DOHH2 (cell line): ENCODE measurements at regions not wholly inside any gene's neighbourhood (a gene's known extent, or its start where the extent isn't known, plus 50 kb on each side); places are given as distances from the start of the nearest gene placed in this dataset.

ENCODE experiments used
- H3F3A ChIP-seq: fragments of 200-600 bp; sonication (generic), shearing (Covaris generic); 2 replicates; pipeline ENCODE4 v1.6.0; 2016; ENCODE audit warnings: antibody characterized with exemption, mild to moderate bottlenecking; ENCODE audit not compliant: control insufficient read depth, insufficient read depth
- H3K27ac ChIP-seq: fragments of 200-600 bp; sonication (generic); 2 replicates; pipeline ENCODE4 v1.5.1; 2014; ENCODE audit warnings: low read depth, mild to moderate bottlenecking, low read length, moderate library complexity
- H3K27me3 ChIP-seq: fragments of 200-600 bp; sonication (generic); 2 replicates; pipeline ENCODE4 v1.6.1; 2014; ENCODE audit warnings: mild to moderate bottlenecking, low read length, mixed read lengths; ENCODE audit not compliant: control insufficient read depth
- H3K36me3 ChIP-seq: fragments of 200-600 bp; sonication (generic); 2 replicates; pipeline ENCODE4 v1.6.1; 2014; ENCODE audit warnings: mild to moderate bottlenecking, low read length, moderate library complexity, mixed read lengths; ENCODE audit not compliant: control insufficient read depth
- H3K4me1 ChIP-seq: fragments of 200-600 bp; sonication (generic); 2 replicates; pipeline ENCODE4 v1.6.1; 2014; ENCODE audit warnings: mild to moderate bottlenecking, low read length, mixed read lengths; ENCODE audit not compliant: control insufficient read depth
- H3K4me2 ChIP-seq: fragments of 200-600 bp; sonication (generic); 2 replicates; pipeline ENCODE4 v1.6.0; 2014; ENCODE audit warnings: mild to moderate bottlenecking, low read length, moderate library complexity
- H3K4me3 ChIP-seq: fragments of 200-600 bp; sonication (generic); 2 replicates; pipeline ENCODE4 v1.5.1; 2014; ENCODE audit warnings: mild to moderate bottlenecking, low read length, mixed read lengths
- H3K79me2 ChIP-seq: fragments of 200-600 bp; sonication (generic); 2 replicates; pipeline ENCODE4 v1.6.1; 2014; ENCODE audit warnings: mild to moderate bottlenecking, low read length, mixed read lengths; ENCODE audit not compliant: control insufficient read depth
- H3K9me2 ChIP-seq: fragments of 200-600 bp; sonication (generic); replicated peaks from 2 replicates; pipeline ENCODE4 v1.6.1; 2014; ENCODE audit warnings: mild to moderate bottlenecking, low read length, mixed read lengths; ENCODE audit not compliant: control insufficient read depth
- H3K9me3 ChIP-seq: fragments of 200-600 bp; sonication (generic); 2 replicates; pipeline ENCODE4 v1.6.1; 2014; ENCODE audit warnings: antibody characterized with exemption, low read length, mixed read lengths; ENCODE audit not compliant: control insufficient read depth, insufficient read depth
- H4K20me1 ChIP-seq: fragments of 200-600 bp; sonication (generic); 2 replicates; pipeline ENCODE4 v1.6.0; 2014; ENCODE audit warnings: low read depth, mild to moderate bottlenecking, antibody characterized with exemption, low read length, moderate library complexity; ENCODE audit not compliant: control insufficient read depth, insufficient read depth
- CTCF ChIP-seq: fragments of 200-600 bp; sonication (generic); IDR thresholded peaks from one replicate; pipeline ENCODE4 v1.5.1; 2014; ENCODE audit warnings: antibody characterized with exemption, mild to moderate bottlenecking, low read depth, low read length; ENCODE audit not compliant: poor library complexity, severe bottlenecking
- EZH2phosphoT487 ChIP-seq: fragments of 200-600 bp; sonication (generic); IDR thresholded peaks from 2 replicates; pipeline ENCODE4 v1.6.1; 2017; ENCODE audit warnings: borderline replicate concordance, mild to moderate bottlenecking, antibody characterized with exemption, low read length, moderate library complexity, mixed read lengths

- H3K79me2 ChIP-seq: no peaks in the 10 kb centered on the region
- no peaks in the 10 kb centered on the region for H3K36me3 ChIP-seq
- H3K9me2 ChIP-seq: no peaks in the 10 kb centered on the region
- H3K27ac ChIP-seq: no peak overlapping the region
- H3K9me3 ChIP-seq: no peaks in the 10 kb centered on the region
- H3F3A ChIP-seq: no peaks in the 10 kb centered on the region
- H4K20me1 ChIP-seq: no peaks in the 10 kb centered on the region
- TF ChIP-seq EZH2phosphoT487 (no peak), CTCF (no peak)
- no peaks in the 10 kb centered on the region for H3K4me1 ChIP-seq
- no peak overlapping the region for H3K4me3 ChIP-seq
- peaks cover 4% of the 10 kb centered on the region; the same call in 1 of the 2 replicates for H3K27me3 ChIP-seq
- H3K4me2 ChIP-seq: no peak overlapping the region
Observed at GRCh38 chr10:118922972-118923371, 106.5 kb upstream of the NANOS1 start.

GRCh38 chr10:118924493-118924892, 105.0 kb upstream of the NANOS1 start:
- TF ChIP-seq CTCF: no peak
- no peak for TF ChIP-seq EZH2phosphoT487
- no peaks in the 10 kb centered on the region for H3K9me3 ChIP-seq
- H3K9me2 ChIP-seq: no peaks in the 10 kb centered on the region
- H3K4me3 ChIP-seq: no peak overlapping the region
- H3F3A ChIP-seq: no peaks in the 10 kb centered on the region
- H3K4me1 ChIP-seq: no peaks in the 10 kb centered on the region
- no peaks in the 10 kb centered on the region for H3K36me3 ChIP-seq
- H3K27ac ChIP-seq: no peak overlapping the region
- no peaks in the 10 kb centered on the region for H4K20me1 ChIP-seq
- H3K27me3 ChIP-seq: peaks cover 4% of the 10 kb centered on the region; the same call in 1 of the 2 replicates
- no peak overlapping the region for H3K4me2 ChIP-seq
- H3K79me2 ChIP-seq: no peaks in the 10 kb centered on the region

- Histone ChIP-seq H3K4me3 (no peak overlapping the region), H3K4me2 (no peak overlapping the region), H3K27me3 (peaks cover 4% of the 10 kb centered on the region; the same call in 1 of the 2 replicates), H3K79me2 (no peaks in the 10 kb centered on the region), H4K20me1 (no peaks in the 10 kb centered on the region), H3F3A (no peaks in the 10 kb centered on the region), H3K4me1 (no peaks in the 10 kb centered on the region), H3K9me2 (no peaks in the 10 kb centered on the region), H3K27ac (no peak overlapping the region), H3K36me3 (no peaks in the 10 kb centered on the region), H3K9me3 (peaks cover 1% of the 10 kb centered on the region; the same call in 1 of the 2 replicates)
- TF ChIP-seq EZH2phosphoT487 (no peak), CTCF (no peak)
Observed at GRCh38 chr10:118925404-118926071, 104.0 kb upstream of the NANOS1 start.
